ENCODE measurements at regions not wholly inside any gene's neighbourhood (a gene's known extent, or its start where the extent isn't known, plus 50 kb on each side); places are given as distances from the start of the nearest gene placed in this dataset.

DNA sequence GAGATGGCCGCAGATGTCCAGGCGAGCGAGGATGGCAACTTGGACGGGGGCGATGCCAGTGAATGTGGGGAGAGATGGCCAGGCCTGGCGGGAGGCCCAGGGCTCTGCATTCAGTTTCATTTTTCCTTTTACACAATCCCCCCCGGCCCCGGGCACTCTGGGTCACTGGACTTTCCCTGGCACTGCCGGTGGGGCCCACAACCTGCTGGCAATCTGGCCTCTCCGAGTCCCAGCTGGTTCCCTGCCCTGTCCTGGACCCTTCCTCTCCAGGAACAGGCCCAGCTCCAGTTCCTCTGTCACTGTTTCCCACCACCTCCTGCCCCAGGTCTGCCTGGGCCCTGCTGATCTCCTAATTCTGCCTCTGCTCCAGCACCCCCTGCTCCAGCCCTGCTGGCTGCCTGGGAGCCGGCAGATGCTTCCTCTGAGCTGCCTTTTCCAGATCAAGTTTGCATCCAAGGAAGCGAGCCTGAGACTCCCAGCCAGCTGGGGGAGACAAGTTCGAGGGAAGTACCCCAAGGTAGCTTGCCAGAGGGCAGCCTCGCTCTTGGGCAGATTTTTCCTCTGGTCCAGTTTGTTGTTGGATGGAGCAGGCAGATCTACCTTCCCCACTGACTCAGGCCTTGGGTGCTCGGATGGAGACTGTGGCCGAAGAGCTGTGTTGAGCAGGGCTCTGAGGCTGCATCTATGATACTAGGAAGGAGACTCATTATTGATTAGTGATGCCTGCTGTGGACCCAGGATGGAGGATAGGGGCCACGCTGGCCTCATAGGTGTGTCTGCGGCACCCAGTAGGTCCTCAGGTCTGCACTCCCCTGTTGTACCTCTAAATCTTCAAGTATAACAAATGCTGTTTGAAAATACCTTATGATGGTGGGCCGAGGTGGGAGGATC, 83.2 kb downstream of the CEBPB start:
- Histone ChIP-seq H3K36me3 (ENCODE audit: control insufficient read depth in 1 of 2, insufficient read depth in 2 of 2, low read length in 2 of 2) (no peaks in the 10 kb centered on the region), H3K9ac (ENCODE audit: low read depth in 1 of 2, low read length in 2 of 2) (no peak overlapping the region), H3K9me3 (ENCODE audit: control insufficient read depth in 1 of 2, low read length in 2 of 2) (no peaks in the 10 kb centered on the region), H3K27ac (ENCODE audit: low read depth, low read length) (no peak overlapping the region), H3K4me3 (ENCODE audit: low read depth in 1 of 2, low read length in 2 of 2) (no peak overlapping the region), H3K27me3 (ENCODE audit: control insufficient read depth in 1 of 2, insufficient read depth in 2 of 2, low read length in 2 of 2) (no peaks in the 10 kb centered on the region), H3K4me1 (ENCODE audit: control insufficient read depth in 1 of 2, insufficient read depth in 2 of 2, low read length in 2 of 2) (peaks cover 26 to 28% of the 10 kb centered on the region in 2 donors)

DNA sequence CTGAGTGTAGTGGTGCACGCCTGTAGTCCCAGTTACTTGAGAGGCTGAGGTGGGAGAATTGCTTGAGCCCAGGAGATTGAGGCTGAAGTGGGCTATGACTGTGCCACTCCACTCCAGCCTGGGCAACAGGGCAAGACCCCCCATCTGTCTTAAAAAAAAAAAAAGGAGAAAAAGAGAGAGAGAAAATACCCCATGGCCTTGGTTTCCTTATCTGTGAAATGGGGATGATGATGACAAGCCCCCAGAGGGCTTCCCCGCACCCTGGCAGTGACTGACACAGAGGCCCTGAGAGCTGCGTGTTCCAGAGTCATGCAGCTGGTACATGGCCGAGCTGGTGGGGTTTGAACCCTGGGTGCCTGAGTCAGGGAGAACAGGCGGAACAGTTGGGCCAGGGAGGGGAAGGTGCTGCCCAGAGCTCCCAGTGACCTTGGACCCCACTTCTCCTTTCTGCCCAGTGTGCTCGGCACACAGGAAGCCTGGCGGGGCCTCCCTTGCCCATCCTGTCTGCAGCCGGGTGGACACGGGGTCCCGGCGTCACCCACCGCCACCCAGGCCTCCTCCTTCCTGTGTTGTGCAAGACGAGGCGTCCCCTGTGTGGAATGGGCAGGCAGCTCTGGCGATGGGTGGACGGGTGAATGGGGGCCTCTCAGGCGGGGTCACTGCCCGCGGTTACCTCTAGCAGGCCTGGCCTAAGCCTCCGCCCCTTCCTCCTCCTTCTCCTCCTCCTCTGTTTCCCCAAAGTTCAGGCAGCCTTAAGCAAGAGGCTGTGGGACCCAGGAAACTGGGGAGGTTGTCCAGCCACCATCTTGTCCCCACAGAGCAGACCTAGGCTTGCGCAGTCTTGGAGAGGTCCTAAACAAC, 84.2 kb downstream of the CEBPB start:
- no peaks in the 10 kb centered on the region for H3K36me3 ChIP-seq (ENCODE audit: control insufficient read depth in 1 of 2, insufficient read depth in 2 of 2, low read length in 2 of 2)
- H3K4me3 ChIP-seq (ENCODE audit: low read depth in 1 of 2, low read length in 2 of 2) = no peak overlapping the region
- no peaks in the 10 kb centered on the region for H3K27me3 ChIP-seq (ENCODE audit: control insufficient read depth in 1 of 2, insufficient read depth in 2 of 2, low read length in 2 of 2)
- H3K9me3 ChIP-seq (ENCODE audit: control insufficient read depth in 1 of 2, low read length in 2 of 2) = no peaks in the 10 kb centered on the region
- peaks cover 31% of the 10 kb centered on the region in 2 donors for H3K4me1 ChIP-seq (ENCODE audit: control insufficient read depth in 1 of 2, insufficient read depth in 2 of 2, low read length in 2 of 2)
- no peak overlapping the region for H3K9ac ChIP-seq (ENCODE audit: low read depth in 1 of 2, low read length in 2 of 2)
- H3K27ac ChIP-seq (ENCODE audit: low read depth, low read length) = no peak overlapping the region

DNA sequence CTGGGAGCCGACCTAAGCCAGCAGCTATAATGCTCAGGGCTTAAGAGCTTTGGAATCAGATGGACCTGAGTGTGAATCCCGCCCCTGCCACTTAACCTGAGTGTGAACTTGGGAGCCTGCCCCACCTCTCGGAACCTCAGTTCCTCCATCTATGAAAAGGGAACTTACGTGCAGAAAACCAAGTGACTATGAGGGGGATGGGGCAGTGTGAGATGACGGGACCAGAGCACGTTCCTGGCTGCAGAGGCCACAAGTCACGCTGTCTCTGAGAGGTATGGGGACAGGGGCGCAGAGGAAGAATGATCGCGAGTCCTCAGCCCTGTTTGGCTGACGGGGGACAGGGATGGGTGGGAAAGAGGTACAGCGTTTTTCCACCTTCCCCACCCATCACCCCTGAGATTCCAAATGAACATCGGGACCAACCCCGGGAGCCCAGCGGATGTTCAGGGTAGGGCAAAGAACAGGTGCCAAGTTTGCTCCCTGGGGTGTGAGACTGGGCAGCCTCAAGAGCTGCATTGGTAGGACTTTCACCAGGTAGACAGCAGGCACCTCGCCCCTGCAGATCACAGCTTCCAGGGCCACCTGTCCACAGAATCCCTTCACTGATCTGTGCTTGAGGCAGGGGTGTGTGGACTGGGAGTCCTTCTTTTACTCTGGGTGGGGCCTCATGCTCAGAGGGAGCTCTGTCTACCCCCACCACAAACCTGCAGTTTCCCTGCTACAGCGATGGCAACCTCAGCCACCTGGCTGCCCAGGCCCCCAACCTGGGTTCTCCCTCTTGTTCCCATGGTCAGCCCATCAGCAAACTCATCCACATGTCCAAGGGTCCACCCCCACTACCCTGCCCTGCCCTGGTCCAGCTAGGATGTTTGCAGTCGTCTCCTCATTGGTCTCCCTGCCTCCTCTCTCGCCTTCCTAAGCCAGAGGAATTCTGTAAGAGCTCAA, 85.8 kb downstream of the CEBPB start:
- H3K4me1 ChIP-seq (ENCODE audit: control insufficient read depth in 1 of 2, insufficient read depth in 2 of 2, low read length in 2 of 2) = peaks cover 26 to 31% of the 10 kb centered on the region in 2 donors
- no peak overlapping the region for H3K27ac ChIP-seq (ENCODE audit: low read depth, low read length)
- H3K36me3 ChIP-seq (ENCODE audit: control insufficient read depth in 1 of 2, insufficient read depth in 2 of 2, low read length in 2 of 2) = no peaks in the 10 kb centered on the region
- no peaks in the 10 kb centered on the region for H3K9me3 ChIP-seq (ENCODE audit: control insufficient read depth in 1 of 2, low read length in 2 of 2)
- H3K27me3 ChIP-seq (ENCODE audit: control insufficient read depth in 1 of 2, insufficient read depth in 2 of 2, low read length in 2 of 2) = no peaks in the 10 kb centered on the region
- H3K9ac ChIP-seq (ENCODE audit: low read depth in 1 of 2, low read length in 2 of 2) = peak overlapping the region in 1 of 2 donors; percentile 21
- H3K4me3 ChIP-seq (ENCODE audit: low read depth in 1 of 2, low read length in 2 of 2) = no peak overlapping the region

DNA sequence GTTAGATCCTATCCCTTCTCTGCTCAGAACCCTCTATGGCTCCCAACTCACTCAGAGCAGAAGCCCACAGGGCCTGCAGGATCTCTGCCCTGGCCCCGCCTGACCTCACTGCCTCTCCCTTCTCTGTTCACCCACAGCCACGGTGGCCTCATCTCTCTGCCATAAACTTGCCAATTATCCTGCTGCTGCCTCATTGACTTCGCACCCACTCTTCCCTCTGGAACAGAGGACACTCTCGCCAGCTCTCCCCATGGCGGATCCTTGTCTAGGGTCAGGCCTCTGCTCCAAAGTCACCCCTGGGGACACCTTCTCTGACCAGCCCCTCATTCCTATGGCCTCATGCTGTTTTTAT, 86.4 kb downstream of the CEBPB start:
- Histone ChIP-seq H3K27me3 (ENCODE audit: control insufficient read depth in 1 of 2, insufficient read depth in 2 of 2, low read length in 2 of 2) (no peaks in the 10 kb centered on the region), H3K9ac (ENCODE audit: low read depth in 1 of 2, low read length in 2 of 2) (no peak overlapping the region), H3K4me3 (ENCODE audit: low read depth in 1 of 2, low read length in 2 of 2) (no peak overlapping the region), H3K36me3 (ENCODE audit: control insufficient read depth in 1 of 2, insufficient read depth in 2 of 2, low read length in 2 of 2) (no peaks in the 10 kb centered on the region), H3K27ac (ENCODE audit: low read depth, low read length) (no peak overlapping the region), H3K4me1 (ENCODE audit: control insufficient read depth in 1 of 2, insufficient read depth in 2 of 2, low read length in 2 of 2) (peaks cover 26 to 31% of the 10 kb centered on the region in 2 donors), H3K9me3 (ENCODE audit: control insufficient read depth in 1 of 2, low read length in 2 of 2) (no peaks in the 10 kb centered on the region)

DNA sequence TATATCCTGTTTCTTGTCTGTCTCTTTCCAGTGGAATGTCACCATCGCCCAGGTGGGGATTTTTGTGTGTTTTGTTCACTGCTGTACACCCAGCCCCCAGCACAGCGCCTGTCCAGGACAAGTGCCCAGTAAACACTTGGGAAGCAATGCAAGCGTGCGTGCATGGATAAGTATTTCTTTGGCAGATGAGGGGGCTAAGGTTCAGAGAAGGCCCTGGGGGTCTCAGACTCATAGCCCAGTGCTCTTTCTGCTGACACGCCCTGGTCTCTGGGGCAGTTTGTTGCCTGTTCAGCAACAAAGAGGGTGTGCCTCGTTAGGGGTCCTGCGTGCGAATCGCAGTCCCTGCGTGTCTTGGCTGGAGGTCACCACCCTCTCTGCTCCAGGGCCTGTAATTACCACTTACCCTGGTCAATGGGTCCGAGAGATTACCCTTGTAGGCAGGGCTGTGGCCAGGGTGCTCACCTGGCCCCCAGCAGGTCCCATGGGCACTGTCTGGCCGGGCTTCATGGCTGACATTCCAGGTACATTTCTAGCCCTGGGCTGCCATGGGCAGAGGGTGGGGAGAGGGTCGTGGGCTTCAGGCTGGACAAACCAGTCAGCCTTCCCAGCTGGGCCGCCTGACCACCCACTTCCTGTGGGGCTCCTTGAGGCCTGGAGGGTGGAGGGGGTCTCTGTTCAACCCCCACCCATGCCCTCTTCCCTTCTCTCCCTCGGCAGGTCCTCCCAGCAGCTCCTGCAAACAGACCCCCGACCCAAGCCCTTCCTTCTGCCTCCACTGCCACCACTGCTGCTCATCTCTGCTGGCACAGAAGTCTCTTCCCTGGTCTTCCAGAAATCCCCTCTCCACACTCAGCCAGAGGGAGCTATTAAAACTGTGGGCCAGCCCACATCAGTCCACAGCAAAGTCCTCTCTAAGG, 87.1 kb downstream of the CEBPB start:
- no peaks in the 10 kb centered on the region for H3K27me3 ChIP-seq (ENCODE audit: control insufficient read depth in 1 of 2, insufficient read depth in 2 of 2, low read length in 2 of 2)
- H3K9ac ChIP-seq (ENCODE audit: low read depth in 1 of 2, low read length in 2 of 2) = no peak overlapping the region
- H3K4me3 ChIP-seq (ENCODE audit: low read depth in 1 of 2, low read length in 2 of 2) = no peak overlapping the region
- H3K36me3 ChIP-seq (ENCODE audit: control insufficient read depth in 1 of 2, insufficient read depth in 2 of 2, low read length in 2 of 2) = no peaks in the 10 kb centered on the region
- no peaks in the 10 kb centered on the region for H3K9me3 ChIP-seq (ENCODE audit: control insufficient read depth in 1 of 2, low read length in 2 of 2)
- H3K4me1 ChIP-seq (ENCODE audit: control insufficient read depth in 1 of 2, insufficient read depth in 2 of 2, low read length in 2 of 2) = peaks cover 26 to 31% of the 10 kb centered on the region in 2 donors
- no peak overlapping the region for H3K27ac ChIP-seq (ENCODE audit: low read depth, low read length)

DNA sequence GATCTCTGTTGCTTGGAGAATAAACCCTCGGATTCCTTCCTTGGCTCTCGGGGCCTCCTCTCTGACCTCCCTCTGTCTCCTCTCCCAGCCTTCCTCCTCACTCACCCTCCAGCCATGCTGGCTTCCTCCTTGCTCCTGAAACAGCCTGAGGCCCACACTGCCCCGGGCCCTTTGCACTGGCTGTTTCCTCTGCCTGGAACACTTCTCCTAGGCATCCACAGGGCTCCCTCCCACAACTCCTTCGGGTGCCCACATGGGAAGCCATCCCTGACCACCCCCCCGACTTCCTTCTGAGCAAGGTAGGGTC, 87.7 kb downstream of the CEBPB start:
- Histone ChIP-seq H3K9me3 (ENCODE audit: control insufficient read depth in 1 of 2, low read length in 2 of 2) (no peaks in the 10 kb centered on the region), H3K36me3 (ENCODE audit: control insufficient read depth in 1 of 2, insufficient read depth in 2 of 2, low read length in 2 of 2) (no peaks in the 10 kb centered on the region), H3K4me3 (ENCODE audit: low read depth in 1 of 2, low read length in 2 of 2) (no peak overlapping the region), H3K27me3 (ENCODE audit: control insufficient read depth in 1 of 2, insufficient read depth in 2 of 2, low read length in 2 of 2) (no peaks in the 10 kb centered on the region), H3K27ac (ENCODE audit: low read depth, low read length) (peak overlapping the region; percentile 5), H3K4me1 (ENCODE audit: control insufficient read depth in 1 of 2, insufficient read depth in 2 of 2, low read length in 2 of 2) (peaks cover 24 to 31% of the 10 kb centered on the region in 2 donors), H3K9ac (ENCODE audit: low read depth in 1 of 2, low read length in 2 of 2) (no peak overlapping the region)

DNA sequence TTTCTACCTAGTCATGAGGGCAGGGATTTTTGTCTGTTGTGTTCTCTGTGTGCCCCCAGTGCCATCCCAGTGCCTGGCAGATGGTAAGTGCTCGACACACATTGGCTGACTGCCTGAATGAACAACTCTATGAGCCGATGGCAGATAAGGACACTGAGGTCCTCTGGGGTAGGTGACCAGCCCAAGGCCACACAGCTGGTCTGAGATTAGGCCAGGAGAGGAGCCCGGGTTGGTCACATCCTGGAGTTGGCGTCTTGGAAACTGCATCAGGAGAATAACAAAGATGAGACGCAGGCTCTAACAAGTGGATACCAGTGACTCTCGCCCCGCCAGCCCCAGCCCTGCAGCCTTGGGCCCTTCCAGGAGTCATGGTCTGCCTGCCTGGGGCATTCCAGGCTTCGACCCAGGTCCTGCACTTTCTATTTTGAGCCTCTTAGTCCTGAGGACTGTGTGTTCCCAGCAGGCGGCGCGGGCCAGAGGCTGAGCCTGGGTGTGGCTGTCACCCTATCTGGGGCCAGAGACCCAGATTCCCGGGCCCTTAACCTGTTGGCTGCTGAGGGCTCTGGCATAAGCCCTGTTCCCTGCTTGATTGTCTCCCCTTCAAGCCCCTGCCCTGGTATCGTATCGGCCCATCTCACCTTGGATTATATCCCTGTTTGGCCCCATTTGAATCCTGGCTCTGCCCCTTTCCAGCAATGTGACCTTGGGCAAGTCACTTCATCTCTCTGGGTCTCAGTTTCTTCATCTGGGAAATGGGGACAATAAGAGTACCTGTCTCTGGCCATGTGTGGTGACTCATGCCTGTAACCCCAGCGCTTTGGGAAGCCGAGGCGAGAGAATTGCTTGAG, 88.3 kb downstream of the CEBPB start:
- no peaks in the 10 kb centered on the region for H3K27me3 ChIP-seq (ENCODE audit: control insufficient read depth in 1 of 2, insufficient read depth in 2 of 2, low read length in 2 of 2)
- no peaks in the 10 kb centered on the region for H3K36me3 ChIP-seq (ENCODE audit: control insufficient read depth in 1 of 2, insufficient read depth in 2 of 2, low read length in 2 of 2)
- H3K9ac ChIP-seq (ENCODE audit: low read depth in 1 of 2, low read length in 2 of 2) = no peak overlapping the region
- no peaks in the 10 kb centered on the region for H3K9me3 ChIP-seq (ENCODE audit: control insufficient read depth in 1 of 2, low read length in 2 of 2)
- H3K27ac ChIP-seq (ENCODE audit: low read depth, low read length) = peak overlapping the region; percentile 5
- peaks cover 24 to 35% of the 10 kb centered on the region in 2 donors for H3K4me1 ChIP-seq (ENCODE audit: control insufficient read depth in 1 of 2, insufficient read depth in 2 of 2, low read length in 2 of 2)
- no peak overlapping the region for H3K4me3 ChIP-seq (ENCODE audit: low read depth in 1 of 2, low read length in 2 of 2)

DNA sequence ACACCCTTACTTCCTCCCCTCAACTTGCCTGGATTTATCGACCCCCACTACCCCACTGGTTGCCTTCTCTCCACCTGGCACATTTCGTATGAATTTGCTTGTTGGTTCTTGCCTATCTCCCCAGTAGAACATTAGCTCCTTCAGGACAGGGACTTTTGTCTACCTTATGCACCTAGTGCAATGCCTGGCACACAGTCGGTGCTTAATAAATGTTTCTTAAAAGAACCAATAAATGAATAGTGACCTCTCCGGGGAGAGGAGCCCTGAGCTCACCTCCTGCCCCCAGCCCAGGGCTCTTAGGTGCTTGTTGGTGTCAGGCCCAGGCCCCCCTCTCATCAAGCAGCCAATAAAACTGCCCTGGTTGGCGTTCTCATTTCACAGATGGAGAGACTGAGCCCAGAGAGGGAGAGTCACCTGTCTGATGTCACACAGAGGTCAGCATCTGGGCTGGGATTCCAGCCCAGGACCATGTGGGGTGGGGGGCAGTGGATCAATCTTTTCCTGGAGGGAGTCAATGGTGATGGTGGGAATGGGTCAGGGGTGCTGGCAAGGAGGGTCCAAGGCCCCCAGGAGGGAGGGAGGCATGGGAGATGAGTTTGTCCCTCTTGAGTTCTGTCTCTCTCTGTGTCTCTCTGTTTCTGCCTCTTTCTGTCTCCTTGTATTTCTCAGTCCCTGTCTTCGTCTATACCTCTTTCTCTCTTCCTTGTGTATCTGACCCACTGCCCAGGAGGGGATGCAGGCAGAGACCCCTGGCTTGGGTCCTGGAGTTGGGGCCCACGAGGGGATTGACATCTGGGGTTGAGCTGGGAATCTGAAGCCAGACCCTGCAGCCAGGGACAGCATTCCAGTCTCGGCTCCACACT, 89.6 kb downstream of the CEBPB start:
- H3K4me1 ChIP-seq (ENCODE audit: control insufficient read depth in 1 of 2, insufficient read depth in 2 of 2, low read length in 2 of 2) = peaks cover 37 to 43% of the 10 kb centered on the region in 2 donors
- no peak overlapping the region for H3K9ac ChIP-seq (ENCODE audit: low read depth in 1 of 2, low read length in 2 of 2)
- no peaks in the 10 kb centered on the region for H3K36me3 ChIP-seq (ENCODE audit: control insufficient read depth in 1 of 2, insufficient read depth in 2 of 2, low read length in 2 of 2)
- no peaks in the 10 kb centered on the region for H3K27me3 ChIP-seq (ENCODE audit: control insufficient read depth in 1 of 2, insufficient read depth in 2 of 2, low read length in 2 of 2)
- no peaks in the 10 kb centered on the region for H3K9me3 ChIP-seq (ENCODE audit: control insufficient read depth in 1 of 2, low read length in 2 of 2)
- no peak overlapping the region for H3K4me3 ChIP-seq (ENCODE audit: low read depth in 1 of 2, low read length in 2 of 2)
- no peak overlapping the region for H3K27ac ChIP-seq (ENCODE audit: low read depth, low read length)

All from duodenal mucosa (tissue), 2 donors.